ENCODE measurements at regions not wholly inside any gene's neighbourhood (a gene's known extent, or its start where the extent isn't known, plus 50 kb on each side); places are given as distances from the start of the nearest gene placed in this dataset.

GRCh38 chr13:58056426-58056825 is 424.9 kb downstream of the PCDH17 start:
- DNase-seq = no peak

GRCh38 chr13:58059624-58060023 is 428.1 kb downstream of the PCDH17 start:
- no peak for DNase-seq

GRCh38 chr13:58080806-58081205 is 449.3 kb downstream of the PCDH17 start:
- DNase-seq = no peak

GRCh38 chr13:58081301-58081820 is 449.8 kb downstream of the PCDH17 start:
- DNase-seq = no peak

- DNase-seq = no peak
Measured at GRCh38 chr13:58083064-58083463, 451.5 kb downstream of the PCDH17 start.

- no peak for DNase-seq
Measured at GRCh38 chr13:58085274-58085673, 453.7 kb downstream of the PCDH17 start.

GRCh38 chr13:58085819-58086218 is 454.3 kb downstream of the PCDH17 start:
- DNase-seq = no peak

GRCh38 chr13:58087566-58087965 is 456.0 kb downstream of the PCDH17 start:
- no peak for DNase-seq

- DNase-seq = no peak
Measured at GRCh38 chr13:58093394-58093793, 461.9 kb downstream of the PCDH17 start.

- DNase-seq = no peak
Measured at GRCh38 chr13:58097831-58098230, 466.3 kb downstream of the PCDH17 start.

- no peak for DNase-seq
Measured at GRCh38 chr13:58119351-58119750, 487.8 kb downstream of the PCDH17 start.

GRCh38 chr13:58119804-58120203 is 488.3 kb downstream of the PCDH17 start:
- DNase-seq = no peak

- DNase-seq = no peak
Measured at GRCh38 chr13:58126496-58126895, 495.0 kb downstream of the PCDH17 start.

- no peak for DNase-seq
Measured at GRCh38 chr13:58134012-58134411, 502.5 kb downstream of the PCDH17 start.

GRCh38 chr13:58134525-58134924 is 503.0 kb downstream of the PCDH17 start:
- DNase-seq = no peak

GRCh38 chr13:58142952-58143351 is 511.4 kb downstream of the PCDH17 start:
- DNase-seq = no peak

GRCh38 chr13:58144616-58145015 is 513.1 kb downstream of the PCDH17 start:
- DNase-seq = no peak

GRCh38 chr13:58151452-58151851 is 519.9 kb downstream of the PCDH17 start:
- no peak for DNase-seq

GRCh38 chr13:58160980-58161379 is 529.4 kb downstream of the PCDH17 start:
- DNase-seq = no peak

GRCh38 chr13:58165617-58166016 is 534.1 kb downstream of the PCDH17 start:
- no peak for DNase-seq

- DNase-seq = no peak
Measured at GRCh38 chr13:58181111-58181510, 549.6 kb downstream of the PCDH17 start.

GRCh38 chr13:58187881-58188280 is 556.3 kb downstream of the PCDH17 start:
- DNase-seq = no peak

GRCh38 chr13:58190577-58190976 is 559.0 kb downstream of the PCDH17 start:
- no peak for DNase-seq

GRCh38 chr13:58191754-58192153 is 560.2 kb downstream of the PCDH17 start:
- no peak for DNase-seq

- no peak for DNase-seq
Measured at GRCh38 chr13:58202099-58202498, 570.6 kb downstream of the PCDH17 start.

- no peak for DNase-seq
Measured at GRCh38 chr13:58207501-58207900, 576.0 kb downstream of the PCDH17 start.

All from effector CD8-positive, alpha-beta T cell (primary cell).